ENCODE measurements at regions not wholly inside any gene's neighbourhood (a gene's known extent, or its start where the extent isn't known, plus 50 kb on each side); places are given as distances from the start of the nearest gene placed in this dataset.

DNA sequence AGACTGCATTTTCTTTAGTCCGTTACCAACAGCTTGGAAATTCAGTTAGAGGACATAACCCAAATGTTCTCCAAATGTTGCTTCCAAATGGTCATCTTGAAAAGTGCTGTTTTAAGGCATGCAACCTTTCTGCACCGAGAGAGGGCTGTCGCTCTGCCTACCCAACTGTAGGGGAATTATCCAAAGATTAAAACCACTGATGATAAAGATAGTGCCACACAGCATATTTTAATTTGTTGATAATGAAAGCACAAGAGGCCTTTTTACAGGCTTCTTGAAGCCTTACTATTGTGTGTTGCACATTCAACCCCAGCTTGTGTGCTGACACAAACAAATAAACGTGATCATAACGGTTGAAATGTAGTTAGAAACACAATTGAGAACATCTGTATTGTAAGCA is 121.5 kb downstream of the LMO4 start:
- WGBS (ENCODE audit: insufficient coverage): no CpG with 5 or more reads among the region's 5 CpGs
- Histone ChIP-seq H3K36me3 (replicated peaks in 1 of 2; ENCODE audit: control insufficient read depth in 1 of 2, insufficient read depth in 2 of 2, low read length in 2 of 2) (no peaks in the 10 kb centered on the region), H4K20me1 (ENCODE audit: insufficient read depth, low read length) (no peaks in the 10 kb centered on the region), H3K9ac (ENCODE audit: insufficient read depth, low read length, poor library complexity, severe bottlenecking) (no peak overlapping the region), H3K4me2 (replicated peaks; ENCODE audit: extremely low read depth, low read length, poor library complexity, severe bottlenecking) (no peak overlapping the region), H3K4me3 (replicated peaks in 1 of 3; ENCODE audit: low read depth in 2 of 3, low read length in 3 of 3) (no peak overlapping the region), H3K4me1 (ENCODE audit: control insufficient read depth in 1 of 2, insufficient read depth in 2 of 2, low read length in 2 of 2) (no peaks in the 10 kb centered on the region), H3K27me3 (ENCODE audit: control insufficient read depth in 2 of 2, insufficient read depth in 2 of 2, low read length in 2 of 2) (no peaks in the 10 kb centered on the region), H3K9me3 (replicated peaks in 1 of 2; ENCODE audit: control insufficient read depth in 1 of 2, insufficient read depth in 1 of 2, low read length in 2 of 2) (no peaks in the 10 kb centered on the region), H2AFZ (ENCODE audit: insufficient read depth, low read depth, low read length, poor library complexity, severe bottlenecking) (no peak overlapping the region), H3K27ac (ENCODE audit: low read depth in 1 of 2, low read length in 2 of 2) (no peak overlapping the region), H3K79me2 (ENCODE audit: insufficient read depth, low read length) (no peaks in the 10 kb centered on the region)
- TF ChIP-seq, protein P1, sequence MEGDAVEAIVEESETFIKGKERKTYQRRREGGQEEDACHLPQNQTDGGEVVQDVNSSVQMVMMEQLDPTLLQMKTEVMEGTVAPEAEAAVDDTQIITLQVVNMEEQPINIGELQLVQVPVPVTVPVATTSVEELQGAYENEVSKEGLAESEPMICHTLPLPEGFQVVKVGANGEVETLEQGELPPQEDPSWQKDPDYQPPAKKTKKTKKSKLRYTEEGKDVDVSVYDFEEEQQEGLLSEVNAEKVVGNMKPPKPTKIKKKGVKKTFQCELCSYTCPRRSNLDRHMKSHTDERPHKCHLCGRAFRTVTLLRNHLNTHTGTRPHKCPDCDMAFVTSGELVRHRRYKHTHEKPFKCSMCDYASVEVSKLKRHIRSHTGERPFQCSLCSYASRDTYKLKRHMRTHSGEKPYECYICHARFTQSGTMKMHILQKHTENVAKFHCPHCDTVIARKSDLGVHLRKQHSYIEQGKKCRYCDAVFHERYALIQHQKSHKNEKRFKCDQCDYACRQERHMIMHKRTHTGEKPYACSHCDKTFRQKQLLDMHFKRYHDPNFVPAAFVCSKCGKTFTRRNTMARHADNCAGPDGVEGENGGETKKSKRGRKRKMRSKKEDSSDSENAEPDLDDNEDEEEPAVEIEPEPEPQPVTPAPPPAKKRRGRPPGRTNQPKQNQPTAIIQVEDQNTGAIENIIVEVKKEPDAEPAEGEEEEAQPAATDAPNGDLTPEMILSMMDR (IDR thresholded peaks at IDR 0.05): no peak
- Mint-ChIP-seq H3K27ac (no peak overlapping the region), H3K36me3 (no peaks in the 10 kb centered on the region), H3K9me3 (peaks cover 3 to 9% (median 8%) of the 10 kb centered on the region in 7 donors), H3K4me3 (no peak overlapping the region), H3K4me1 (no peaks in the 10 kb centered on the region), H3K27me3 (ENCODE audit: low read depth in 3 of 3) (peaks cover 0 to 2% (median 0%) of the 10 kb centered on the region in 3 donors)
- intact Hi-C loops (cut with micrococcal nuclease): no loop called here
- DNase-seq: no peak

DNA sequence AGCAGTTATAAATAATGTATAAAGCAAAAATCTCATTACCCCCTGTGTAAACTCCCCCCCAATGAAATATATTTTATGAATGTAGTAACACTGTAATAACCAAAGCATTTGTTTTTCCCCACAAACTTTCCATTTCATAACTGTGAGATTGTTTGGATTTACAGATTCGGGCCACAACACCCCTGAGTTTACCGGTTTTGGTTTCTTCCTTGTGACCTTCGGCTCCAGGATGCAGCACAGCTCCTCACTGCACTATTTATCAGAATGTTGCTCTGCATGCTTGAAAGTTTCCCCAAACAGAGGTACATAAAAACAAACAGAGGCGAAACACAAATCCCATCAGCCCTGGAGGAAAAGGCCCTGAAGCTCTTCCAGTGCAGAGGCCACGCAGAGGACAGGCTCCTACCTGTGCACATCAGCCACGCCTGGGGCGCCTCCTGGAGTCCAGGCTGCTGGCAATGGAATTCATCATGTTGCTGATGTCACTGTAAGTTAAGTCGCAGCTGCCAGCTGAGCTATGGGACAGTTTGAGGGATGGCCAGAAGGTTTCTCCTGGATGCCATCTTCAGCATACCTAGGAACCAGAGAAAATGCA is 122.0 kb downstream of the LMO4 start:
- H3K4me3 Mint-ChIP-seq: no peak overlapping the region
- no peaks in the 10 kb centered on the region for H3K36me3 Mint-ChIP-seq
- DNase-seq: no peak
- Histone ChIP-seq H3K4me1 (ENCODE audit: control insufficient read depth in 1 of 2, insufficient read depth in 2 of 2, low read length in 2 of 2) (no peaks in the 10 kb centered on the region), H4K20me1 (ENCODE audit: insufficient read depth, low read length) (no peaks in the 10 kb centered on the region), H3K4me2 (replicated peaks; ENCODE audit: extremely low read depth, low read length, poor library complexity, severe bottlenecking) (no peak overlapping the region), H3K79me2 (ENCODE audit: insufficient read depth, low read length) (no peaks in the 10 kb centered on the region), H3K27ac (ENCODE audit: low read depth in 1 of 2, low read length in 2 of 2) (no peak overlapping the region), H3K27me3 (ENCODE audit: control insufficient read depth in 2 of 2, insufficient read depth in 2 of 2, low read length in 2 of 2) (no peaks in the 10 kb centered on the region), H3K9ac (ENCODE audit: insufficient read depth, low read length, poor library complexity, severe bottlenecking) (no peak overlapping the region), H3K9me3 (replicated peaks in 1 of 2; ENCODE audit: control insufficient read depth in 1 of 2, insufficient read depth in 1 of 2, low read length in 2 of 2) (no peaks in the 10 kb centered on the region), H3K4me3 (replicated peaks in 1 of 3; ENCODE audit: low read depth in 2 of 3, low read length in 3 of 3) (no peak overlapping the region), H2AFZ (ENCODE audit: insufficient read depth, low read depth, low read length, poor library complexity, severe bottlenecking) (no peak overlapping the region), H3K36me3 (replicated peaks in 1 of 2; ENCODE audit: control insufficient read depth in 1 of 2, insufficient read depth in 2 of 2, low read length in 2 of 2) (no peaks in the 10 kb centered on the region)
- TF ChIP-seq, protein P1 (IDR thresholded peaks at IDR 0.05): no peak
- H3K27me3 Mint-ChIP-seq (ENCODE audit: low read depth in 3 of 3): peaks cover 0 to 2% (median 0%) of the 10 kb centered on the region in 3 donors
- 90% methylated on average over 7 of the region's 8 CpGs for WGBS (ENCODE audit: insufficient coverage)
- H3K9me3 Mint-ChIP-seq: peaks cover 3 to 10% (median 4%) of the 10 kb centered on the region in 7 donors
- no peaks in the 10 kb centered on the region for H3K4me1 Mint-ChIP-seq
- intact Hi-C loops (cut with micrococcal nuclease): no loop called here
- H3K27ac Mint-ChIP-seq: no peak overlapping the region

All from CD14-positive monocyte (primary cell).